ENCODE measurements at regions not wholly inside any gene's neighbourhood (a gene's known extent, or its start where the extent isn't known, plus 50 kb on each side); places are given as distances from the start of the nearest gene placed in this dataset.

GRCh38 chr7:86949779-86950260, 109.6 kb downstream of the ELAPOR2 start:
- Histone ChIP-seq H3K27me3 (ENCODE audit: insufficient read depth, low read length) (no peaks in the 10 kb centered on the region), H4K20me1 (ENCODE audit: insufficient read depth) (no peaks in the 10 kb centered on the region), H3K9ac (ENCODE audit: low read length) (no peak overlapping the region), H3K4me3 (replicated peaks in 1 of 2; ENCODE audit: low read depth in 1 of 2, low read length in 2 of 2) (no peak overlapping the region), H3K4me2 (ENCODE audit: low read length) (no peak overlapping the region), H2AFZ (ENCODE audit: low read depth, low read length, poor library complexity, severe bottlenecking) (no peak overlapping the region), H3K27ac (ENCODE audit: low read depth, low read length) (no peak overlapping the region), H3K9me2 (ENCODE audit: insufficient read depth) (no peaks in the 10 kb centered on the region), H3K9me3 (ENCODE audit: control insufficient read depth in 1 of 2, insufficient read depth in 1 of 2, low read depth in 1 of 2, low read length in 2 of 2) (no peaks in the 10 kb centered on the region), H3K4me1 (ENCODE audit: control insufficient read depth in 1 of 2, insufficient read depth in 2 of 2, low read length in 2 of 2) (no peaks in the 10 kb centered on the region), H3K79me2 (ENCODE audit: insufficient read depth, low read length) (0 out of 2 replicates have a peak, but pooled peaks cover 3% of the 10 kb centered on the region), H3K36me3 (ENCODE audit: control insufficient read depth in 1 of 2, insufficient read depth in 2 of 2, low read length in 2 of 2) (no peaks in the 10 kb centered on the region)
- CTCF ChIA-PET = interaction anchor here (1.8 kb wide), 1 partner anchor 22 kb away, joined by 5 read pairs; no protein-coding TSS in a partner anchor
- intact Hi-C loops (cut with micrococcal nuclease) = no loop called here
- POLR2A ChIA-PET = no interaction called here
- RAD21 ChIA-PET (ENCODE audit: low non-redundant PET in 1 of 2, low total read pairs in 2 of 2, uncharacterized antibody in 2 of 2, unreplicated experiment in 2 of 2) = no interaction called here
- ATAC-seq = no peak
- no peak for DNase-seq (ENCODE audit: low read depth, low spot score)
- no peak for TF ChIP-seq EZH2 (IDR thresholded peaks at IDR 0.05)
- TF ChIP-seq TCF7L2 (IDR thresholded peaks at IDR 0.05; ENCODE audit: borderline replicate concordance, extremely low read depth, insufficient read depth, insufficient read length) = no peak
- TF ChIP-seq, protein P1, sequence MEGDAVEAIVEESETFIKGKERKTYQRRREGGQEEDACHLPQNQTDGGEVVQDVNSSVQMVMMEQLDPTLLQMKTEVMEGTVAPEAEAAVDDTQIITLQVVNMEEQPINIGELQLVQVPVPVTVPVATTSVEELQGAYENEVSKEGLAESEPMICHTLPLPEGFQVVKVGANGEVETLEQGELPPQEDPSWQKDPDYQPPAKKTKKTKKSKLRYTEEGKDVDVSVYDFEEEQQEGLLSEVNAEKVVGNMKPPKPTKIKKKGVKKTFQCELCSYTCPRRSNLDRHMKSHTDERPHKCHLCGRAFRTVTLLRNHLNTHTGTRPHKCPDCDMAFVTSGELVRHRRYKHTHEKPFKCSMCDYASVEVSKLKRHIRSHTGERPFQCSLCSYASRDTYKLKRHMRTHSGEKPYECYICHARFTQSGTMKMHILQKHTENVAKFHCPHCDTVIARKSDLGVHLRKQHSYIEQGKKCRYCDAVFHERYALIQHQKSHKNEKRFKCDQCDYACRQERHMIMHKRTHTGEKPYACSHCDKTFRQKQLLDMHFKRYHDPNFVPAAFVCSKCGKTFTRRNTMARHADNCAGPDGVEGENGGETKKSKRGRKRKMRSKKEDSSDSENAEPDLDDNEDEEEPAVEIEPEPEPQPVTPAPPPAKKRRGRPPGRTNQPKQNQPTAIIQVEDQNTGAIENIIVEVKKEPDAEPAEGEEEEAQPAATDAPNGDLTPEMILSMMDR (IDR thresholded peaks at IDR 0.05 in 2 of 3, conservative IDR thresholded peaks at IDR 0.05 in 1 of 3; ENCODE audit: borderline replicate concordance in 1 of 3, insufficient read depth in 1 of 3, low read depth in 2 of 3, low read length in 2 of 3) = no peak
- TF ChIP-seq SP1 (IDR thresholded peaks at IDR 0.05; ENCODE audit: low read depth) = no peak
- no peak for TF ChIP-seq SRF (IDR thresholded peaks at IDR 0.05; ENCODE audit: low read depth)
- no peak for TF ChIP-seq JUND (IDR thresholded peaks at IDR 0.05)
- TF ChIP-seq YY1 (IDR thresholded peaks at IDR 0.05; ENCODE audit: extremely low read depth, insufficient replicate concordance, low read depth, low read length) = no peak
- TF ChIP-seq ATF3 (IDR thresholded peaks at IDR 0.05) = no peak
- TF ChIP-seq POLR2A (IDR thresholded peaks at IDR 0.05; ENCODE audit: borderline replicate concordance, extremely low read depth, insufficient read depth, insufficient read length) = no peak
- TF ChIP-seq MAX (IDR thresholded peaks at IDR 0.05) = no peak
- TF ChIP-seq ZBTB33 (IDR thresholded peaks at IDR 0.05; ENCODE audit: extremely low read depth, insufficient replicate concordance, low read length) = no peak
- no peak for TF ChIP-seq ZFX (IDR thresholded peaks at IDR 0.05)
- TF ChIP-seq RAD21 (IDR thresholded peaks at IDR 0.05; ENCODE audit: low read depth) = no peak
- no peak for TF ChIP-seq FOSL1 (IDR thresholded peaks at IDR 0.05; ENCODE audit: low read depth)
- no peak for TF ChIP-seq EGR1 (IDR thresholded peaks at IDR 0.05; ENCODE audit: low read depth)
- no peak for TF ChIP-seq CBX3 (IDR thresholded peaks at IDR 0.05; ENCODE audit: low read depth)
- TF ChIP-seq, protein P2, sequence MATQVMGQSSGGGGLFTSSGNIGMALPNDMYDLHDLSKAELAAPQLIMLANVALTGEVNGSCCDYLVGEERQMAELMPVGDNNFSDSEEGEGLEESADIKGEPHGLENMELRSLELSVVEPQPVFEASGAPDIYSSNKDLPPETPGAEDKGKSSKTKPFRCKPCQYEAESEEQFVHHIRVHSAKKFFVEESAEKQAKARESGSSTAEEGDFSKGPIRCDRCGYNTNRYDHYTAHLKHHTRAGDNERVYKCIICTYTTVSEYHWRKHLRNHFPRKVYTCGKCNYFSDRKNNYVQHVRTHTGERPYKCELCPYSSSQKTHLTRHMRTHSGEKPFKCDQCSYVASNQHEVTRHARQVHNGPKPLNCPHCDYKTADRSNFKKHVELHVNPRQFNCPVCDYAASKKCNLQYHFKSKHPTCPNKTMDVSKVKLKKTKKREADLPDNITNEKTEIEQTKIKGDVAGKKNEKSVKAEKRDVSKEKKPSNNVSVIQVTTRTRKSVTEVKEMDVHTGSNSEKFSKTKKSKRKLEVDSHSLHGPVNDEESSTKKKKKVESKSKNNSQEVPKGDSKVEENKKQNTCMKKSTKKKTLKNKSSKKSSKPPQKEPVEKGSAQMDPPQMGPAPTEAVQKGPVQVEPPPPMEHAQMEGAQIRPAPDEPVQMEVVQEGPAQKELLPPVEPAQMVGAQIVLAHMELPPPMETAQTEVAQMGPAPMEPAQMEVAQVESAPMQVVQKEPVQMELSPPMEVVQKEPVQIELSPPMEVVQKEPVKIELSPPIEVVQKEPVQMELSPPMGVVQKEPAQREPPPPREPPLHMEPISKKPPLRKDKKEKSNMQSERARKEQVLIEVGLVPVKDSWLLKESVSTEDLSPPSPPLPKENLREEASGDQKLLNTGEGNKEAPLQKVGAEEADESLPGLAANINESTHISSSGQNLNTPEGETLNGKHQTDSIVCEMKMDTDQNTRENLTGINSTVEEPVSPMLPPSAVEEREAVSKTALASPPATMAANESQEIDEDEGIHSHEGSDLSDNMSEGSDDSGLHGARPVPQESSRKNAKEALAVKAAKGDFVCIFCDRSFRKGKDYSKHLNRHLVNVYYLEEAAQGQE (IDR thresholded peaks at IDR 0.05; ENCODE audit: low read depth) = no peak
- TF ChIP-seq SIN3A (IDR thresholded peaks at IDR 0.05; ENCODE audit: low read depth) = no peak
- no peak for TF ChIP-seq EZH2phosphoT487 (IDR thresholded peaks at IDR 0.05; ENCODE audit: borderline replicate concordance)
- BruUV-seq (replicated peaks) = no TSS peak

Data from HCT116 (cell line).